ENCODE measurements at regions not wholly inside any gene's neighbourhood (a gene's known extent, or its start where the extent isn't known, plus 50 kb on each side); places are given as distances from the start of the nearest gene placed in this dataset.

GRCh38 chr6:17047889-17048288 is 54.0 kb upstream of the STMND1 start:
- DNase-seq = no peak

- peak in 6 of 56 donors; percentile 1 to 19 (median 6) for DNase-seq
Measured at GRCh38 chr6:17045581-17046322, 56.1 kb upstream of the STMND1 start.

GRCh38 chr6:17043148-17043522 is 58.7 kb upstream of the STMND1 start:
- DNase-seq = no peak

- peak in 40 of 56 donors; percentile 5 to 65 (median 24) for DNase-seq
Measured at GRCh38 chr6:17042422-17043147, 59.3 kb upstream of the STMND1 start.

- no peak for DNase-seq
Measured at GRCh38 chr6:17039266-17039665, 62.6 kb upstream of the STMND1 start.

- no peak for DNase-seq
Measured at GRCh38 chr6:17038316-17038715, 63.5 kb upstream of the STMND1 start.

- DNase-seq = no peak
Measured at GRCh38 chr6:17036065-17036393, 65.8 kb upstream of the STMND1 start.

- DNase-seq = peak in 1 of 56 donors; percentile 4
Measured at GRCh38 chr6:17035257-17036064, 66.4 kb upstream of the STMND1 start.

GRCh38 chr6:17033746-17034145 is 68.1 kb upstream of the STMND1 start:
- no peak for DNase-seq

GRCh38 chr6:17032988-17033634 is 68.7 kb upstream of the STMND1 start:
- DNase-seq = peak in 48 of 56 donors; percentile 8 to 87 (median 49)

GRCh38 chr6:17032590-17032987 is 69.3 kb upstream of the STMND1 start:
- DNase-seq = no peak

- DNase-seq = peak in 49 of 56 donors; percentile 9 to 73 (median 47)
Measured at GRCh38 chr6:17031961-17032360, 69.9 kb upstream of the STMND1 start.

GRCh38 chr6:17027441-17027840 is 74.4 kb upstream of the STMND1 start:
- no peak for DNase-seq

- no peak for DNase-seq
Measured at GRCh38 chr6:17022604-17023003, 79.2 kb upstream of the STMND1 start.

- no peak for DNase-seq
Measured at GRCh38 chr6:17021539-17021889, 80.3 kb upstream of the STMND1 start.

GRCh38 chr6:17020889-17021538 is 80.8 kb upstream of the STMND1 start:
- DNase-seq = no peak

GRCh38 chr6:17018425-17018824 is 83.4 kb upstream of the STMND1 start:
- DNase-seq = no peak

- DNase-seq = no peak
Measured at GRCh38 chr6:17017416-17017815, 84.4 kb upstream of the STMND1 start.

- DNase-seq = peak in 2 of 56 donors; percentile 3 to 10
Measured at GRCh38 chr6:17015551-17016381, 86.1 kb upstream of the STMND1 start.

- DNase-seq = no peak
Measured at GRCh38 chr6:17015144-17015543, 86.7 kb upstream of the STMND1 start.

All from nucleus accumbens (tissue), 56 donors.